ENCODE measurements at regions not wholly inside any gene's neighbourhood (a gene's known extent, or its start where the extent isn't known, plus 50 kb on each side); places are given as distances from the start of the nearest gene placed in this dataset.

GRCh38 chr15:25515633-25516032, 76.8 kb upstream of the UBE3A start:
- no peaks in the 10 kb centered on the region for H3K9me3 Mint-ChIP-seq
- Histone ChIP-seq H3K4me1 (ENCODE audit: control insufficient read depth, insufficient read depth, low read length) (no peaks in the 10 kb centered on the region), H3K36me3 (ENCODE audit: control insufficient read depth, insufficient read depth, low read length) (no peaks in the 10 kb centered on the region), H3K9ac (ENCODE audit: extremely low read depth, low read length, poor library complexity, severe bottlenecking) (no peak overlapping the region), H3K4me3 (ENCODE audit: low read length) (no peak overlapping the region), H3K27ac (ENCODE audit: low read depth, low read length) (no peak overlapping the region), H3K27me3 (ENCODE audit: control insufficient read depth, insufficient read depth, low read length, poor library complexity, severe bottlenecking) (no peaks in the 10 kb centered on the region), H3K9me3 (ENCODE audit: control insufficient read depth, low read length) (no peaks in the 10 kb centered on the region)
- H3K36me3 Mint-ChIP-seq (ENCODE audit: low read depth), result no peaks in the 10 kb centered on the region
- no peaks in the 10 kb centered on the region for H3K27me3 Mint-ChIP-seq (ENCODE audit: insufficient read depth)
- 89% methylated on average over 4 to 6 of the region's 6 CpGs for WGBS, 2 experiments (ENCODE audit: insufficient coverage in 1 of 2, insufficient read length in 1 of 2)
- no peak overlapping the region for H3K27ac Mint-ChIP-seq
- DNase-seq, result no peak
- TF ChIP-seq, protein P1, sequence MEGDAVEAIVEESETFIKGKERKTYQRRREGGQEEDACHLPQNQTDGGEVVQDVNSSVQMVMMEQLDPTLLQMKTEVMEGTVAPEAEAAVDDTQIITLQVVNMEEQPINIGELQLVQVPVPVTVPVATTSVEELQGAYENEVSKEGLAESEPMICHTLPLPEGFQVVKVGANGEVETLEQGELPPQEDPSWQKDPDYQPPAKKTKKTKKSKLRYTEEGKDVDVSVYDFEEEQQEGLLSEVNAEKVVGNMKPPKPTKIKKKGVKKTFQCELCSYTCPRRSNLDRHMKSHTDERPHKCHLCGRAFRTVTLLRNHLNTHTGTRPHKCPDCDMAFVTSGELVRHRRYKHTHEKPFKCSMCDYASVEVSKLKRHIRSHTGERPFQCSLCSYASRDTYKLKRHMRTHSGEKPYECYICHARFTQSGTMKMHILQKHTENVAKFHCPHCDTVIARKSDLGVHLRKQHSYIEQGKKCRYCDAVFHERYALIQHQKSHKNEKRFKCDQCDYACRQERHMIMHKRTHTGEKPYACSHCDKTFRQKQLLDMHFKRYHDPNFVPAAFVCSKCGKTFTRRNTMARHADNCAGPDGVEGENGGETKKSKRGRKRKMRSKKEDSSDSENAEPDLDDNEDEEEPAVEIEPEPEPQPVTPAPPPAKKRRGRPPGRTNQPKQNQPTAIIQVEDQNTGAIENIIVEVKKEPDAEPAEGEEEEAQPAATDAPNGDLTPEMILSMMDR (conservative IDR thresholded peaks at IDR 0.05), result no peak
- H3K4me1 Mint-ChIP-seq, result no peaks in the 10 kb centered on the region
- H3K4me3 Mint-ChIP-seq, result no peak overlapping the region

GRCh38 chr15:25514522-25514921, 75.7 kb upstream of the UBE3A start:
- no peak overlapping the region for H3K4me3 ChIP-seq (ENCODE audit: low read length)
- H3K27ac Mint-ChIP-seq, result no peak overlapping the region
- 90 to 93% methylated on average over 9 of the region's 9 CpGs for WGBS, 2 experiments (ENCODE audit: insufficient coverage in 1 of 2, insufficient read length in 1 of 2)
- H3K27me3 Mint-ChIP-seq (ENCODE audit: insufficient read depth), result no peaks in the 10 kb centered on the region
- H3K9me3 ChIP-seq (ENCODE audit: control insufficient read depth, low read length), result no peaks in the 10 kb centered on the region
- no peak overlapping the region for H3K9ac ChIP-seq (ENCODE audit: extremely low read depth, low read length, poor library complexity, severe bottlenecking)
- no peak overlapping the region for H3K4me3 Mint-ChIP-seq
- no peaks in the 10 kb centered on the region for H3K36me3 Mint-ChIP-seq (ENCODE audit: low read depth)
- no peaks in the 10 kb centered on the region for H3K27me3 ChIP-seq (ENCODE audit: control insufficient read depth, insufficient read depth, low read length, poor library complexity, severe bottlenecking)
- H3K36me3 ChIP-seq (ENCODE audit: control insufficient read depth, insufficient read depth, low read length), result no peaks in the 10 kb centered on the region
- no peaks in the 10 kb centered on the region for H3K9me3 Mint-ChIP-seq
- no peaks in the 10 kb centered on the region for H3K4me1 Mint-ChIP-seq
- no peak for DNase-seq
- H3K27ac ChIP-seq (ENCODE audit: low read depth, low read length), result no peak overlapping the region
- TF ChIP-seq, protein P1 (conservative IDR thresholded peaks at IDR 0.05), result no peak
- H3K4me1 ChIP-seq (ENCODE audit: control insufficient read depth, insufficient read depth, low read length), result no peaks in the 10 kb centered on the region

DNA sequence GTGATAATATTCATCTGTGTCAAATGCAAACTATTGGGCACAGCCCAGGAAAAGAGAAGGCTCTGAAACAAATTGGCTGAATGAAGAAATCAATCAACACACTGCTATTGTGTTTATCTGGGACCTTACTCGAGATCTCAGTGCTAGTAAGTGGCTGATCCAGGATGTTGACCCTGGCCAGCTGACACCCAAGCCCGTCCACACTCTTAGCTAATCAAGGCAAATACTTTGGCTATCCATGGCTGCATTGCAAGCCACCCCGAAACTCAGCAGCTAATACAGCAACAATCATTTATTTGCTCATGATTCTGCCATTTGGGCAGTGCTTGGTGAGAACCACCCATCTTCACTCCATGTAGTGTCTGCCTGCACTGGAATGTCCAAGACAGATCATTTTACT, 74.1 kb upstream of the UBE3A start:
- no peak for DNase-seq
- H3K27ac Mint-ChIP-seq, result no peak overlapping the region
- H3K36me3 ChIP-seq (ENCODE audit: control insufficient read depth, insufficient read depth, low read length), result no peaks in the 10 kb centered on the region
- H3K4me1 Mint-ChIP-seq, result peaks cover 2% of the 10 kb centered on the region
- no peaks in the 10 kb centered on the region for H3K27me3 ChIP-seq (ENCODE audit: control insufficient read depth, insufficient read depth, low read length, poor library complexity, severe bottlenecking)
- no peaks in the 10 kb centered on the region for H3K36me3 Mint-ChIP-seq (ENCODE audit: low read depth)
- 83 to 95% methylated on average over 1 to 3 of the region's 3 CpGs for WGBS, 2 experiments (ENCODE audit: insufficient coverage in 1 of 2, insufficient read length in 1 of 2)
- no peak overlapping the region for H3K4me3 ChIP-seq (ENCODE audit: low read length)
- no peak overlapping the region for H3K9ac ChIP-seq (ENCODE audit: extremely low read depth, low read length, poor library complexity, severe bottlenecking)
- no peak overlapping the region for H3K27ac ChIP-seq (ENCODE audit: low read depth, low read length)
- no peaks in the 10 kb centered on the region for H3K9me3 ChIP-seq (ENCODE audit: control insufficient read depth, low read length)
- no peaks in the 10 kb centered on the region for H3K27me3 Mint-ChIP-seq (ENCODE audit: insufficient read depth)
- H3K4me3 Mint-ChIP-seq, result no peak overlapping the region
- H3K4me1 ChIP-seq (ENCODE audit: control insufficient read depth, insufficient read depth, low read length), result peaks cover 2% of the 10 kb centered on the region
- no peaks in the 10 kb centered on the region for H3K9me3 Mint-ChIP-seq
- TF ChIP-seq, protein P1 (conservative IDR thresholded peaks at IDR 0.05), result no peak

All from endodermal cell (in vitro differentiated cells).